ENCODE measurements at regions not wholly inside any gene's neighbourhood (a gene's known extent, or its start where the extent isn't known, plus 50 kb on each side); places are given as distances from the start of the nearest gene placed in this dataset.

GRCh38 chr7:67631476-67631875, 634.8 kb downstream of the TYW1 start:
- TF ChIP-seq CTCF (IDR thresholded peaks at IDR 0.05; ENCODE audit: borderline replicate concordance, extremely low read depth, low read length, poor library complexity, severe bottlenecking) = no peak
- no peak for TF ChIP-seq EZH2 (IDR thresholded peaks at IDR 0.05; ENCODE audit: borderline replicate concordance, low read depth, low read length, severe bottlenecking)

Measured in DND-41 (cell line).